GM18520 (cell line): ENCODE measurements at regions not wholly inside any gene's neighbourhood (a gene's known extent, or its start where the extent isn't known, plus 50 kb on each side); places are given as distances from the start of the nearest gene placed in this dataset.

ENCODE experiments used
- ATAC-seq: cut with Tn5 transposase; IDR thresholded peaks from one replicate; pipeline ENCODE4 v1.9.1; 2021; ENCODE audit not compliant: unreplicated experiment

GRCh38 chr18:44518666-44519065 lies 162.0 kb upstream of the SETBP1 start:
- no peak for ATAC-seq

GRCh38 chr18:44520981-44521667 lies 159.6 kb upstream of the SETBP1 start:
- no peak for ATAC-seq

GRCh38 chr18:44521668-44522022 lies 159.0 kb upstream of the SETBP1 start:
- no peak for ATAC-seq

- ATAC-seq, result no peak
Measured at GRCh38 chr18:44526705-44527415, 153.8 kb upstream of the SETBP1 start.

GRCh38 chr18:44533071-44533470 lies 147.6 kb upstream of the SETBP1 start:
- no peak for ATAC-seq

GRCh38 chr18:44536046-44536445 lies 144.6 kb upstream of the SETBP1 start:
- ATAC-seq, result no peak

- no peak for ATAC-seq
Measured at GRCh38 chr18:44536619-44537018, 144.1 kb upstream of the SETBP1 start.

- no peak for ATAC-seq
Measured at GRCh38 chr18:44537526-44537925, 143.2 kb upstream of the SETBP1 start.

- ATAC-seq, result no peak
Measured at GRCh38 chr18:44539926-44540325, 140.8 kb upstream of the SETBP1 start.

GRCh38 chr18:44541159-44541558 lies 139.5 kb upstream of the SETBP1 start:
- ATAC-seq, result no peak

GRCh38 chr18:44541781-44542180 lies 138.9 kb upstream of the SETBP1 start:
- no peak for ATAC-seq

- ATAC-seq, result no peak
Measured at GRCh38 chr18:44543387-44543786, 137.3 kb upstream of the SETBP1 start.

- ATAC-seq, result no peak
Measured at GRCh38 chr18:44545359-44545985, 135.2 kb upstream of the SETBP1 start.

GRCh38 chr18:44546954-44547353 lies 133.7 kb upstream of the SETBP1 start:
- ATAC-seq, result no peak

- ATAC-seq, result no peak
Measured at GRCh38 chr18:44548291-44549221, 132.1 kb upstream of the SETBP1 start.

GRCh38 chr18:44552706-44553105 lies 128.0 kb upstream of the SETBP1 start:
- ATAC-seq, result no peak

- ATAC-seq, result no peak
Measured at GRCh38 chr18:44556296-44556695, 124.4 kb upstream of the SETBP1 start.

GRCh38 chr18:44557616-44558151 lies 123.0 kb upstream of the SETBP1 start:
- no peak for ATAC-seq

- no peak for ATAC-seq
Measured at GRCh38 chr18:44558767-44559166, 121.9 kb upstream of the SETBP1 start.

- no peak for ATAC-seq
Measured at GRCh38 chr18:44562986-44563385, 117.7 kb upstream of the SETBP1 start.

GRCh38 chr18:44564922-44565321 lies 115.8 kb upstream of the SETBP1 start:
- no peak for ATAC-seq
